ENCODE measurements at regions not wholly inside any gene's neighbourhood (a gene's known extent, or its start where the extent isn't known, plus 50 kb on each side); places are given as distances from the start of the nearest gene placed in this dataset.

DNA sequence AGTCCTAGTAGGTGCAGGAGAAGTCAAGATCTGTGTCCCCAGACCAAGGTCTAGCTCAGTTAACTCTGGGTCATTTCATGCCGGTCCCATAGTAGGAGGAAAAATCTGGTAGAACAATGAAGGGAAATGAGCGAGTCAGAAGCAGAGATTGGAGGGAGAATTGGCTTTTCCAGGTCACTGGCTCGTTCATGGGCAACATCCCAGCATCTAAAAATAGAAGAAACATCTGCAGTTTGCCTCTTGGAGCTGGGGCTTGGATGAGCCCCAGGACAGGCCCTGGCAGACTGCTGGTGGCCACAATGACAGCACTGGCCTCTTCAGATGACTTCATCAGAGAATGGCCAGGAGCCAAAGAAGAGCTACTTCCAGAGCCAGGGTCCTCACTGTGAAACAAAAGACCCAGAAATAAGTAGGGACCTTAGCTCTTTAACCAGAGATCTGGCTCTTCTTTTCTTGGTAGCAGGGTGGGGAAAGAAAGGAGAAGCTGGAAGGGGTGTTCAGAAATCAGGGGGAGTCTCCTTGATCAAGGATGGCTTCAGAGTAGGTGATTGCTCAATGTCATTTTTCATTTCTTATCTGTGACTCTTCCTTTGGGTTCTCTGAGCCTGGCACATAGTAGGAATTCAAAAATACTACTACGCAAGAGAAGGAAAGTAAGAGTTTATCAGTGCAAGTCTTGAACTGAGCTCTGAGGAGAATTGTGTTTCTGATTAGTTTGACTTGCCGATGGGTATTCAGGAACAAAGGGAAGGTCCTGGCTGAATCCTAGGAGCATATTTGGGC lies 102.6 kb downstream of the TMPRSS5 start:
- Histone ChIP-seq H3K27me3 (ENCODE audit: insufficient read depth, poor library complexity, severe bottlenecking) (no peaks in the 10 kb centered on the region), H3K4me3 (replicated peaks; ENCODE audit: insufficient read depth, low read length) (no peak overlapping the region), H3K27ac (replicated peaks) (no peak overlapping the region)
- no peak for TF ChIP-seq GABPA (IDR thresholded peaks at IDR 0.05; ENCODE audit: low read depth)
- TF ChIP-seq, protein P1, sequence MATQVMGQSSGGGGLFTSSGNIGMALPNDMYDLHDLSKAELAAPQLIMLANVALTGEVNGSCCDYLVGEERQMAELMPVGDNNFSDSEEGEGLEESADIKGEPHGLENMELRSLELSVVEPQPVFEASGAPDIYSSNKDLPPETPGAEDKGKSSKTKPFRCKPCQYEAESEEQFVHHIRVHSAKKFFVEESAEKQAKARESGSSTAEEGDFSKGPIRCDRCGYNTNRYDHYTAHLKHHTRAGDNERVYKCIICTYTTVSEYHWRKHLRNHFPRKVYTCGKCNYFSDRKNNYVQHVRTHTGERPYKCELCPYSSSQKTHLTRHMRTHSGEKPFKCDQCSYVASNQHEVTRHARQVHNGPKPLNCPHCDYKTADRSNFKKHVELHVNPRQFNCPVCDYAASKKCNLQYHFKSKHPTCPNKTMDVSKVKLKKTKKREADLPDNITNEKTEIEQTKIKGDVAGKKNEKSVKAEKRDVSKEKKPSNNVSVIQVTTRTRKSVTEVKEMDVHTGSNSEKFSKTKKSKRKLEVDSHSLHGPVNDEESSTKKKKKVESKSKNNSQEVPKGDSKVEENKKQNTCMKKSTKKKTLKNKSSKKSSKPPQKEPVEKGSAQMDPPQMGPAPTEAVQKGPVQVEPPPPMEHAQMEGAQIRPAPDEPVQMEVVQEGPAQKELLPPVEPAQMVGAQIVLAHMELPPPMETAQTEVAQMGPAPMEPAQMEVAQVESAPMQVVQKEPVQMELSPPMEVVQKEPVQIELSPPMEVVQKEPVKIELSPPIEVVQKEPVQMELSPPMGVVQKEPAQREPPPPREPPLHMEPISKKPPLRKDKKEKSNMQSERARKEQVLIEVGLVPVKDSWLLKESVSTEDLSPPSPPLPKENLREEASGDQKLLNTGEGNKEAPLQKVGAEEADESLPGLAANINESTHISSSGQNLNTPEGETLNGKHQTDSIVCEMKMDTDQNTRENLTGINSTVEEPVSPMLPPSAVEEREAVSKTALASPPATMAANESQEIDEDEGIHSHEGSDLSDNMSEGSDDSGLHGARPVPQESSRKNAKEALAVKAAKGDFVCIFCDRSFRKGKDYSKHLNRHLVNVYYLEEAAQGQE (IDR thresholded peaks at IDR 0.05; ENCODE audit: insufficient replicate concordance, low read depth): no peak
- TF ChIP-seq SPI1 (IDR thresholded peaks at IDR 0.05; ENCODE audit: borderline replicate concordance, low read depth): no peak
- TF ChIP-seq, protein P2, sequence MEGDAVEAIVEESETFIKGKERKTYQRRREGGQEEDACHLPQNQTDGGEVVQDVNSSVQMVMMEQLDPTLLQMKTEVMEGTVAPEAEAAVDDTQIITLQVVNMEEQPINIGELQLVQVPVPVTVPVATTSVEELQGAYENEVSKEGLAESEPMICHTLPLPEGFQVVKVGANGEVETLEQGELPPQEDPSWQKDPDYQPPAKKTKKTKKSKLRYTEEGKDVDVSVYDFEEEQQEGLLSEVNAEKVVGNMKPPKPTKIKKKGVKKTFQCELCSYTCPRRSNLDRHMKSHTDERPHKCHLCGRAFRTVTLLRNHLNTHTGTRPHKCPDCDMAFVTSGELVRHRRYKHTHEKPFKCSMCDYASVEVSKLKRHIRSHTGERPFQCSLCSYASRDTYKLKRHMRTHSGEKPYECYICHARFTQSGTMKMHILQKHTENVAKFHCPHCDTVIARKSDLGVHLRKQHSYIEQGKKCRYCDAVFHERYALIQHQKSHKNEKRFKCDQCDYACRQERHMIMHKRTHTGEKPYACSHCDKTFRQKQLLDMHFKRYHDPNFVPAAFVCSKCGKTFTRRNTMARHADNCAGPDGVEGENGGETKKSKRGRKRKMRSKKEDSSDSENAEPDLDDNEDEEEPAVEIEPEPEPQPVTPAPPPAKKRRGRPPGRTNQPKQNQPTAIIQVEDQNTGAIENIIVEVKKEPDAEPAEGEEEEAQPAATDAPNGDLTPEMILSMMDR (IDR thresholded peaks at IDR 0.05; ENCODE audit: insufficient read depth, low read length): no peak
- TF ChIP-seq POLR2AphosphoS5 (IDR thresholded peaks at IDR 0.05; ENCODE audit: low read depth): no peak
- DNase-seq (ENCODE audit: low read depth in 1 of 2, low spot score in 1 of 2): no peak

DNA sequence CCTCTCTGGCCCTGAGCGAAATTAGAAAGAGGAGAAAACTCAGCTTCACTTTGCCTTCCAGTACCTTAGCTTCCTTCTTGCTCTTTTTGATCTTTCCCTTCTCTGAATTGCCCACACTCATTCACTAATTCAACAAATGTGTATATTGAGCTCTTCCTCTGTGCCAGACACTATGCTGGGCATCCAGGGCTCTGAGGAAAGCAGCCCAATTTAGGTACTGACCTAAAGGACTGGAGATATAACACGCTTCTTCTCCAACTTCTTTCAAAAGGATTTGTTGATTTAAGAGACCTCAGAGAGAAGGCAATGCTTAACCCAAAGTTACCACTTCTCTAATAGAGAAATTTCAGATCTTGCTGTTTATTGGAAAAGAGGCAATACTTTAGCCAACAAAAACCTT lies 103.6 kb downstream of the TMPRSS5 start:
- DNase-seq (ENCODE audit: low read depth in 1 of 2, low spot score in 1 of 2): no peak
- Histone ChIP-seq H3K4me3 (replicated peaks; ENCODE audit: insufficient read depth, low read length) (no peak overlapping the region), H3K27ac (replicated peaks) (no peak overlapping the region), H3K27me3 (ENCODE audit: insufficient read depth, poor library complexity, severe bottlenecking) (no peaks in the 10 kb centered on the region)
- TF ChIP-seq, protein P1 (IDR thresholded peaks at IDR 0.05; ENCODE audit: insufficient replicate concordance, low read depth): no peak
- TF ChIP-seq, protein P2 (IDR thresholded peaks at IDR 0.05; ENCODE audit: insufficient read depth, low read length): no peak

DNA sequence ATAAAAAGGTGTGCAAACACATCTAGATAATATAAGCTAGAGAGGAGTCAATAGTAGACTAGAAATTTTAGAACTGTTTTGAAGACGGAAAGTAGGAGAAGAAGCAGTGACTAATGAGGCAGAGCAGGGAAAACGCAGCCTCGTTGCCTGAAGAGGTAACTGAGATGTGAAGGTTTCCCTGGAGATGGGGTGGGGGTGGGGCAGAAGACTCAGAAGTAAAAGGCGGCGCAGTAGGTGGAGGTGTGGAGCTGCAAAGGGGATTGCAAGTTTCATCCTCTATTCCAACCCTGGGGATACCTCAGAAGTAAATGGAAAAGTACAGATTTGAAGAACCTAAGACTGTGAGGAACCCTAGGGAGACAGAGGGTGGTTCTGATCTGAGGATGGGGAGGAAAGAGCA lies 109.5 kb downstream of the TMPRSS5 start:
- Histone ChIP-seq H3K4me3 (replicated peaks; ENCODE audit: insufficient read depth, low read length) (no peak overlapping the region), H3K27ac (replicated peaks) (no peak overlapping the region), H3K27me3 (ENCODE audit: insufficient read depth, poor library complexity, severe bottlenecking) (no peaks in the 10 kb centered on the region)
- no peak for DNase-seq (ENCODE audit: low read depth in 1 of 2, low spot score in 1 of 2)
- TF ChIP-seq SPI1 (IDR thresholded peaks at IDR 0.05; ENCODE audit: borderline replicate concordance, low read depth) (no peak), POLR2AphosphoS5 (IDR thresholded peaks at IDR 0.05; ENCODE audit: low read depth) (no peak), GABPA (IDR thresholded peaks at IDR 0.05; ENCODE audit: low read depth) (no peak)
- TF ChIP-seq, protein P2 (IDR thresholded peaks at IDR 0.05; ENCODE audit: insufficient read depth, low read length): no peak
- TF ChIP-seq, protein P1 (IDR thresholded peaks at IDR 0.05; ENCODE audit: insufficient replicate concordance, low read depth): no peak

Data from HL-60 (cell line).